ENCODE measurements at regions not wholly inside any gene's neighbourhood (a gene's known extent, or its start where the extent isn't known, plus 50 kb on each side); places are given as distances from the start of the nearest gene placed in this dataset.

- no peak overlapping the region for H3K4me3 ChIP-seq (replicated peaks; ENCODE audit: low read depth, low read length)
- DNase-seq (ENCODE audit: low read depth): peak; percentile 27
- TF ChIP-seq CTCF (IDR thresholded peaks at IDR 0.05; ENCODE audit: low read length, missing control alignments): no peak
These were observed 86.5 kb upstream of the SEC11C start for GRCh38 chr18:59052965-59053820.

GRCh38 chr18:59054496-59055287 is 85.0 kb upstream of the SEC11C start:
- peak; percentile 8 for DNase-seq (ENCODE audit: low read depth)
- H3K4me3 ChIP-seq (replicated peaks; ENCODE audit: low read depth, low read length): no peak overlapping the region
- TF ChIP-seq CTCF (IDR thresholded peaks at IDR 0.05; ENCODE audit: low read length, missing control alignments): no peak

DNA sequence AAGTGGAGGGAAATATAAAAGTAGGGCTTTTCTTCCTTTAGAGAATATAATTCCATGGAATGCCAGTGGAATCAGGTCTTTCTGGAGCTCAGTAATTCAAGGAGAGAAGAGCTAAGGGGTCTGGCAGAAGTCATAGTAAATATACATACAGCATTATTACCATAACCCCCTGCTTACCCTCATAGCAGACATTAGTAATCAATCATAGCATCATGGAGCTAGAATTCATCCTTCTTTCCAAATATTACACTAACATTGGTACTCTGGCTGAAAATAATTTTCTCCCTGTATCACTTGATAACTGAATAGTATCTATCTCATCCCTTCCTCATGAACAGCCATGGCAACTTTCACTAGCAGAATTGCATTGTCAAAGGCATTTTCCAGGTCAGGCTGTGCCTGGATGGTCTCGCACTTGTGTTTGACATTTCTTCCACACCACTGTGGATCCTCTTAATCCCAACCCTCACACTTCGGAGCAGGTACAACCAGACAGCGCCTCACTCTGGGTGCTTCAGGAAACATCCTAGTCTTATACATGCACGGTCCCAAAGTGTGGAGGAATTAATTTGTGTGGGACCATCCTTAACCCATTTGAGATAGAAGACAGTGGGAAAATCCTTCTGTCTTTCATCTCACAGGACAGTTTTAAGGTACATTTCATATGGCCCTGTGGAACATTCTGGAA is 84.2 kb upstream of the SEC11C start:
- peak; percentile 43 for TF ChIP-seq CTCF (IDR thresholded peaks at IDR 0.05; ENCODE audit: low read length, missing control alignments)
- DNase-seq (ENCODE audit: low read depth): peak; percentile 49
- no peak overlapping the region for H3K4me3 ChIP-seq (replicated peaks; ENCODE audit: low read depth, low read length)

DNA sequence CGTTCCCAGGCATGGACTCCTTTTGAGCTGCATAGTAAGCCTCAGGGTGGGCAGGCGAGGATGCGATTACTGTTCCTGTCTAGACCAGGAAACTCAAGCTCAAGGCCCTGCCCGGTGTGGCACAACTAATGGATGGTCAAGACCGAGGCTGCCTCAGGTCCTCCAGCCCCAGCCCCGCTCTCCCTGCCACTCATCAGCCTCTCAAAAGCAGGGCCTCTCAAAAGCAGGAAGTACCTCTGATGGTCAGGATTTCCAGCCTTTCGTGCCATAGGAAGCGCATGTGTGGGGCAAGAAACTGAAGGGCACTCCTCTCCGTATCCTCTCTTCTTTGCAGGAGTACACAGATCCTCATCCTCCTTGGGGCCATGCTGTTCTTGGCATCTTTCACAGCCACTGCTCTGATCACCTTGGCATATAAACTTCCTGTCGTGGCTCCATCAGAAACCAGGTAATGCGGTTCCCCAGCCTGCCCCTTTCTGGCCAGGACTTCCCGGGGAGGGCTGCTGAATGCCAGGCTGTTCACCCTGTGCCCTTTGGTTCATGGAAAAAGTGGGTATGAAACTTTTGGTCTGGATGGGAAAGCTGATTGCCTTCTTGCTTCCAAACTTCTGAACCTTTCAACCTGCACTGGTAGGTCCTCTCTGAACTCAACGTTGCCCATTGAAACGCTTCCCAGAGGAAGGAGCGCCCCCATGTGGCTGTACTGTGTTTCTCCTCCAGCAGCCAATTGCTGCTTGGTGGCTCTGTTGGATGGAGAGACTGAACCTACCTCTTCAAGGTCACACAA is 82.8 kb upstream of the SEC11C start:
- peak; percentile 87 for DNase-seq (ENCODE audit: low read depth)
- TF ChIP-seq CTCF (IDR thresholded peaks at IDR 0.05; ENCODE audit: low read length, missing control alignments): peak; percentile 96

DNA sequence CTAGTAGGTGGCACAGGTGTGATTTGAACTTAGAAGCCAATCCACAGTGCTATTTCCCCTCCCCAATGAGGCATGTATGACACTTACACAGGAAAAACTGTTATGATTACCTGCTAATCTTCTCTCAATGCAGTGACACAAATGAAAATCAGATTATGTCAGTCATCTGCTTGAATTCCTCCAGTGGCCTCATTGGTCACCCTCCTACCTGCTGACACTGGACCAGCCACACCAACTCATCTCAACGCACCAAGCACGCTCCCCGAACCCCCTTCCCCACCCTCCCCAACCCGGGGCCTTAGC is 82.2 kb upstream of the SEC11C start:
- no peak overlapping the region for H3K4me3 ChIP-seq (replicated peaks; ENCODE audit: low read depth, low read length)
- no peak for DNase-seq (ENCODE audit: low read depth)
- no peak for TF ChIP-seq CTCF (IDR thresholded peaks at IDR 0.05; ENCODE audit: low read length, missing control alignments)

More for the DNA sequence above, 82.8 kb upstream of the SEC11C start:
- no peak overlapping the region for H3K4me3 ChIP-seq (replicated peaks; ENCODE audit: low read depth, low read length)

DNA sequence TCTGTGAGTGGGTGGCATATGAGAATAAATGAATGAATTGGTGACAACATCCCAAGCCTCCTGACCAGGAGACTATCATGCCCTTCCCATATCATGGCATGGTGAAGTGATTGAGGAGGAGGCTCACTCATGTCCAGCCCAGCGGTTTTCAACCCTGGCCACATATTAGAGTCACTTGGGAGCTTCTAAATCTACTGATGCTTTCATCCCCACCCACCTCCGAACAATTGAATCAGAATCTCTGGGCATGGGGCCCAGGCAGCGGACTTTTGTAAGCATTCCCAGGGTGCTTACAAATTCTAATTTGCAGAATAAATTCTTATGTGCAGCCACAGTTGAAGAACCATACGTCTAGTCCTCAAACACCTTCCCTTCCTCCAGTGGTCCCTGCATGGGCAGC is 81.7 kb upstream of the SEC11C start:
- H3K4me3 ChIP-seq (replicated peaks; ENCODE audit: low read depth, low read length): no peak overlapping the region
- no peak for TF ChIP-seq CTCF (IDR thresholded peaks at IDR 0.05; ENCODE audit: low read length, missing control alignments)
- DNase-seq (ENCODE audit: low read depth): peak; percentile 76

All from fibroblast of pulmonary artery (primary cell).